Occipital lobe (tissue), 1 donor: ENCODE measurements at regions not wholly inside any gene's neighbourhood (a gene's known extent, or its start where the extent isn't known, plus 50 kb on each side); places are given as distances from the start of the nearest gene placed in this dataset.

ENCODE experiments used
- DNase-seq: peaks from one replicate; lab custom pipeline; 2025; lab: John Stamatoyannopoulos, UW

GRCh38 chr22:46077669-46078099, 72.6 kb upstream of the PPARA start:
- no peak for DNase-seq

- DNase-seq: peak; percentile 67
These were observed 71.9 kb upstream of the PPARA start for GRCh38 chr22:46078241-46079092.

- DNase-seq: no peak
These were observed 71.0 kb upstream of the PPARA start for GRCh38 chr22:46079093-46079860.

GRCh38 chr22:46079861-46080821, 70.2 kb upstream of the PPARA start:
- DNase-seq: peak; percentile 86

- DNase-seq: no peak
These were observed 69.1 kb upstream of the PPARA start for GRCh38 chr22:46081036-46081830.

- no peak for DNase-seq
These were observed 68.5 kb upstream of the PPARA start for GRCh38 chr22:46081831-46082210.

GRCh38 chr22:46082633-46083032, 67.7 kb upstream of the PPARA start:
- DNase-seq: no peak

GRCh38 chr22:46083383-46084350, 66.7 kb upstream of the PPARA start:
- no peak for DNase-seq

GRCh38 chr22:46084376-46084775, 66.0 kb upstream of the PPARA start:
- DNase-seq: no peak

- DNase-seq: peak; percentile 74
These were observed 65.1 kb upstream of the PPARA start for GRCh38 chr22:46084943-46085827.

- no peak for DNase-seq
These were observed 64.3 kb upstream of the PPARA start for GRCh38 chr22:46085828-46086576.

- DNase-seq: no peak
These were observed 63.6 kb upstream of the PPARA start for GRCh38 chr22:46086577-46087335.

GRCh38 chr22:46087336-46087690, 63.0 kb upstream of the PPARA start:
- DNase-seq: no peak

GRCh38 chr22:46087816-46088277, 62.5 kb upstream of the PPARA start:
- peak; percentile 93 for DNase-seq

- no peak for DNase-seq
These were observed 61.6 kb upstream of the PPARA start for GRCh38 chr22:46088541-46089311.

GRCh38 chr22:46089426-46090035, 60.8 kb upstream of the PPARA start:
- DNase-seq: no peak
